ENCODE measurements at regions not wholly inside any gene's neighbourhood (a gene's known extent, or its start where the extent isn't known, plus 50 kb on each side); places are given as distances from the start of the nearest gene placed in this dataset.

GRCh38 chr12:19572920-19573558, 133.7 kb downstream of the AEBP2 start:
- DNase-seq (ENCODE audit: low read depth), result peak; percentile 9
- Histone ChIP-seq H3K27me3 (ENCODE audit: control insufficient read depth, insufficient read depth, low read length) (no peaks in the 10 kb centered on the region), H3K36me3 (ENCODE audit: control insufficient read depth, insufficient read depth, low read length) (no peaks in the 10 kb centered on the region), H3K4me3 (ENCODE audit: low read depth, low read length) (no peak overlapping the region)
- TF ChIP-seq CTCF (IDR thresholded peaks at IDR 0.05; ENCODE audit: insufficient read depth, low read length, poor library complexity, severe bottlenecking), result peak; percentile 67

GRCh38 chr12:19573866-19574265, 134.6 kb downstream of the AEBP2 start:
- DNase-seq (ENCODE audit: low read depth), result no peak
- Histone ChIP-seq H3K4me3 (ENCODE audit: low read depth, low read length) (no peak overlapping the region), H3K36me3 (ENCODE audit: control insufficient read depth, insufficient read depth, low read length) (no peaks in the 10 kb centered on the region), H3K27me3 (ENCODE audit: control insufficient read depth, insufficient read depth, low read length) (no peaks in the 10 kb centered on the region)
- TF ChIP-seq CTCF (IDR thresholded peaks at IDR 0.05; ENCODE audit: insufficient read depth, low read length, poor library complexity, severe bottlenecking), result no peak

GRCh38 chr12:19574601-19575000, 135.3 kb downstream of the AEBP2 start:
- TF ChIP-seq CTCF (IDR thresholded peaks at IDR 0.05; ENCODE audit: insufficient read depth, low read length, poor library complexity, severe bottlenecking), result no peak
- Histone ChIP-seq H3K4me3 (ENCODE audit: low read depth, low read length) (no peak overlapping the region), H3K36me3 (ENCODE audit: control insufficient read depth, insufficient read depth, low read length) (no peaks in the 10 kb centered on the region), H3K27me3 (ENCODE audit: control insufficient read depth, insufficient read depth, low read length) (no peaks in the 10 kb centered on the region)
- no peak for DNase-seq (ENCODE audit: low read depth)

GRCh38 chr12:19575337-19576243, 136.3 kb downstream of the AEBP2 start:
- DNase-seq (ENCODE audit: low read depth), result peak; percentile 1
- H3K27me3 ChIP-seq (ENCODE audit: control insufficient read depth, insufficient read depth, low read length), result no peaks in the 10 kb centered on the region
- no peak overlapping the region for H3K4me3 ChIP-seq (ENCODE audit: low read depth, low read length)
- no peaks in the 10 kb centered on the region for H3K36me3 ChIP-seq (ENCODE audit: control insufficient read depth, insufficient read depth, low read length)
- no peak for TF ChIP-seq CTCF (IDR thresholded peaks at IDR 0.05; ENCODE audit: insufficient read depth, low read length, poor library complexity, severe bottlenecking)

- Histone ChIP-seq H3K27me3 (ENCODE audit: control insufficient read depth, insufficient read depth, low read length) (no peaks in the 10 kb centered on the region), H3K36me3 (ENCODE audit: control insufficient read depth, insufficient read depth, low read length) (no peaks in the 10 kb centered on the region), H3K4me3 (ENCODE audit: low read depth, low read length) (no peak overlapping the region)
- TF ChIP-seq CTCF (IDR thresholded peaks at IDR 0.05; ENCODE audit: insufficient read depth, low read length, poor library complexity, severe bottlenecking), result no peak
- DNase-seq (ENCODE audit: low read depth), result no peak
These were observed 137.4 kb downstream of the AEBP2 start for GRCh38 chr12:19576506-19577280.

Data from kidney epithelial cell (primary cell).